ENCODE measurements at regions not wholly inside any gene's neighbourhood (a gene's known extent, or its start where the extent isn't known, plus 50 kb on each side); places are given as distances from the start of the nearest gene placed in this dataset.

DNA sequence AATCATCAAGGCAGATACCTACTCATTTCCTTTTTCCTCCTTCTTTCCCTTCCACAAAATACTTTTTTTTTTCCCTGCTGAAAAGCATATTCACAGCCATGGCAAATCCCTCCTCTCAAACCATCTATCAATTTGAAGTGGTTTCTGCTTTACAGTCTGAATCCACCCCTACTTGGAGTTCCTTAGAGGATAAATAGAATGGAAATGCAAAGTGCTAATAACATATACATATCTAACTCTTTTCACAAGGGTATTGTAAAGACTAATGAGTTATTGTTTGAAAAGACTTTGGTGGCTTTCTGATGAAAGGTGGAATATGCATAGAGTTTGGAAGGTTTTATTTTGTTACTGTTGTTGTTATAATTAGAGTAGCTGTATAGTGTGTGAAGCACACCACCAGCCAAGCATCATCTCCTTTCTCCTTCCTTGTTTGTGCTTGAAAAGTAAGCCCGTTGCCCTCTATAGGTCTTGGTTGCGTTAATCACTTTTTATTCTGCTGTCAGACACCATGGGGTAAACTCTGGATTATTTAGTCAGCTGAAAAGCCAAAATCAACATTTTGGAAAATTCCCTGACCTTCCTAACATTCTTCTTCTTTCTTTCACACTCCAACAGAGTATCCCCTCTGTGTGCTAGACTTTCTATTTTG lies 2126.9 kb upstream of the CELF4 start:
- TF ChIP-seq CTCF (conservative IDR thresholded peaks at IDR 0.05 in 1 of 2, IDR thresholded peaks at IDR 0.05 in 1 of 2; ENCODE audit: extremely low read depth in 1 of 2, insufficient read depth in 1 of 2, low read depth in 1 of 2, low read length in 2 of 2) (no peak), EZH2 (IDR thresholded peaks at IDR 0.05; ENCODE audit: borderline replicate concordance, low read length) (no peak)
